ENCODE measurements at regions not wholly inside any gene's neighbourhood (a gene's known extent, or its start where the extent isn't known, plus 50 kb on each side); places are given as distances from the start of the nearest gene placed in this dataset.

DNA sequence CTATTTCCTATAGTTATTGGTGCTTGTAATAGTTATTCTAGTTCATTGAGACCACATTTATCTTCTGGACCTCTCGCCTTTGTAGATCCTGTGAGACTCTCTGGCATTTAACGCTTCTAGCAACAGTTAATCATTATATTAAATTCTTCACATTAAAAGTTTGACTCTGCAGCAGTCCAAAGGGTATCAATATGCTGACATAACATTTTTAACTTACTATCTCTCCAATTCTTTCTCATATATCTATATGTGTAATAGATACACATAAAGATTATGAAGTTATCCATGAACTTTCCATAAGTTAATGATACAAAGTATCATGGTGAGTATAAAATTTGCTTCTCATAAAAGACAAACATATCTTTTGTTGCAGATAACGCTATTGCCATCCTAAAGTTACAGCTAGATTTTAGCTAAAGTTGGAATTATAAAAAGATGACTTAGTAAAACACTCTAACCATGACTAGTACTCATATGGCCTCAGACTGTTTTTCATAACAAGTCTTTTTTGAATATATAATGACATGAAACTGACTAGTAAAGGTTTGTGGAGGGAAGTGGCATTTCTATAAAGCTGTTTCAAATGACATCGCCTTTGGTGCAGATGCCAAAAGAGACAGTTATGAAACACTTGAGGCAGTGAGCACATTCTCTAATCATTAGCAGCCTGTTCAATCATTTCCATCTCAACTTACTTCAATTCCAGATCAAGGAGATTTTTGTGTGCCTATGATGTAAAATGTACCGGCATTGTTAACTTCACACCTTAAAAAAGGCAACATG lies 379.3 kb upstream of the CBLB start:
- Mint-ChIP-seq H3K27me3 (ENCODE audit: insufficient read depth) (no peaks in the 10 kb centered on the region), H3K9me3 (peaks cover 22% of the 10 kb centered on the region), H3K36me3 (ENCODE audit: low read depth) (no peaks in the 10 kb centered on the region), H3K27ac (no peak overlapping the region), H3K4me3 (no peak overlapping the region), H3K4me1 (no peaks in the 10 kb centered on the region)
- Histone ChIP-seq H3K9ac (ENCODE audit: extremely low read depth, low read length, poor library complexity, severe bottlenecking) (no peak overlapping the region), H3K27ac (ENCODE audit: low read depth, low read length) (no peak overlapping the region), H3K36me3 (ENCODE audit: control insufficient read depth, insufficient read depth, low read length) (no peaks in the 10 kb centered on the region), H3K4me1 (ENCODE audit: control insufficient read depth, insufficient read depth, low read length) (no peaks in the 10 kb centered on the region), H3K9me3 (ENCODE audit: control insufficient read depth, low read length) (peaks cover 26% of the 10 kb centered on the region), H3K4me3 (ENCODE audit: low read length) (no peak overlapping the region), H3K27me3 (ENCODE audit: control insufficient read depth, insufficient read depth, low read length, poor library complexity, severe bottlenecking) (no peaks in the 10 kb centered on the region)
- no peak for DNase-seq
- TF ChIP-seq, protein P1, sequence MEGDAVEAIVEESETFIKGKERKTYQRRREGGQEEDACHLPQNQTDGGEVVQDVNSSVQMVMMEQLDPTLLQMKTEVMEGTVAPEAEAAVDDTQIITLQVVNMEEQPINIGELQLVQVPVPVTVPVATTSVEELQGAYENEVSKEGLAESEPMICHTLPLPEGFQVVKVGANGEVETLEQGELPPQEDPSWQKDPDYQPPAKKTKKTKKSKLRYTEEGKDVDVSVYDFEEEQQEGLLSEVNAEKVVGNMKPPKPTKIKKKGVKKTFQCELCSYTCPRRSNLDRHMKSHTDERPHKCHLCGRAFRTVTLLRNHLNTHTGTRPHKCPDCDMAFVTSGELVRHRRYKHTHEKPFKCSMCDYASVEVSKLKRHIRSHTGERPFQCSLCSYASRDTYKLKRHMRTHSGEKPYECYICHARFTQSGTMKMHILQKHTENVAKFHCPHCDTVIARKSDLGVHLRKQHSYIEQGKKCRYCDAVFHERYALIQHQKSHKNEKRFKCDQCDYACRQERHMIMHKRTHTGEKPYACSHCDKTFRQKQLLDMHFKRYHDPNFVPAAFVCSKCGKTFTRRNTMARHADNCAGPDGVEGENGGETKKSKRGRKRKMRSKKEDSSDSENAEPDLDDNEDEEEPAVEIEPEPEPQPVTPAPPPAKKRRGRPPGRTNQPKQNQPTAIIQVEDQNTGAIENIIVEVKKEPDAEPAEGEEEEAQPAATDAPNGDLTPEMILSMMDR (conservative IDR thresholded peaks at IDR 0.05), result no peak
- 72 to 97% methylated on average over 2 to 4 of the region's 5 CpGs for WGBS, 2 experiments (ENCODE audit: insufficient coverage in 1 of 2, insufficient read length in 1 of 2)

DNA sequence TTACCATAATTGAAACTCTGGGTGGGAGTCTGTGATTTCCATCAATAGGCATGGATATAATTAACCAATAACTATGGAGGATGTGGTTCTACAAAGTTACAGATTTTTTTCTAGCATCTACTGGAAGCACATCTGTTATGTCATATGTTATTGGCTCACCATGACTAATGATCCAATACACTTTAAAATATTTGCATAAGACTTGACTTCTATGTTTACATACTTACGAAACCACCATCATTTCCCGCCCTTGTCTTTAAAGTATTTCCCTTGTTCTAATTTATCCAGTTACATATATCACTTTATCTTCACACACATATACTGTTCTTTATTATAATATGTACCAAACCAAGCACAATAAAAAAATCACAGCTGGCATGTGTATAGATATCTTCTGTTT lies 380.3 kb upstream of the CBLB start:
- Histone ChIP-seq H3K27me3 (ENCODE audit: control insufficient read depth, insufficient read depth, low read length, poor library complexity, severe bottlenecking) (no peaks in the 10 kb centered on the region), H3K4me1 (ENCODE audit: control insufficient read depth, insufficient read depth, low read length) (no peaks in the 10 kb centered on the region), H3K9me3 (ENCODE audit: control insufficient read depth, low read length) (peaks cover 26% of the 10 kb centered on the region), H3K4me3 (ENCODE audit: low read length) (no peak overlapping the region), H3K27ac (ENCODE audit: low read depth, low read length) (no peak overlapping the region), H3K36me3 (ENCODE audit: control insufficient read depth, insufficient read depth, low read length) (no peaks in the 10 kb centered on the region), H3K9ac (ENCODE audit: extremely low read depth, low read length, poor library complexity, severe bottlenecking) (no peak overlapping the region)
- Mint-ChIP-seq H3K36me3 (ENCODE audit: low read depth) (no peaks in the 10 kb centered on the region), H3K9me3 (peaks cover 22% of the 10 kb centered on the region), H3K4me1 (no peaks in the 10 kb centered on the region), H3K27ac (no peak overlapping the region), H3K27me3 (ENCODE audit: insufficient read depth) (no peaks in the 10 kb centered on the region), H3K4me3 (no peak overlapping the region)
- no peak for DNase-seq
- 76 to 91% methylated on average over 2 of the region's 2 CpGs for WGBS, 2 experiments (ENCODE audit: insufficient coverage in 1 of 2, insufficient read length in 1 of 2)
- TF ChIP-seq, protein P1 (conservative IDR thresholded peaks at IDR 0.05), result no peak

DNA sequence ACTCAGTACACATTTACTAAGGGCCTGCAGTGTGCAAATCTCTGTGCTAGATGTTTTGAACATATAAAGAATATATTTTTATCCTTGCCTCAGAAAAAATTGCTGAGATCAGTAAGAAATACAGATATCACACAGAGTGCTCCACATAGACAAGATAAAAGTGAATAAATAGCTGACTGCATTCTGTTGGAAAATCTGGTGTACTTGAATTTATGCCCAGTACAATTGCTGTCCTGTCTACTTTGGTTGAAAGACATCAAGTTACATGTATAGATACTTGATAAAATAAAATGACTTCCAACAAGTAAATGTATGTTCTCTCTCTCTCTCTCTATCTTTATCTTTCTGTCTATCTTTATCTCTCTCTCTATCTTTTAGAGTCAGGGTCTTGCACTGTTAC lies 381.2 kb upstream of the CBLB start:
- H3K4me1 ChIP-seq (ENCODE audit: control insufficient read depth, insufficient read depth, low read length), result no peaks in the 10 kb centered on the region
- Mint-ChIP-seq H3K27ac (no peak overlapping the region), H3K27me3 (ENCODE audit: insufficient read depth) (no peaks in the 10 kb centered on the region), H3K9me3 (peaks cover 22% of the 10 kb centered on the region), H3K4me1 (no peaks in the 10 kb centered on the region), H3K36me3 (ENCODE audit: low read depth) (no peaks in the 10 kb centered on the region), H3K4me3 (no peak overlapping the region)
- H3K36me3 ChIP-seq (ENCODE audit: control insufficient read depth, insufficient read depth, low read length), result no peaks in the 10 kb centered on the region
- no peaks in the 10 kb centered on the region for H3K27me3 ChIP-seq (ENCODE audit: control insufficient read depth, insufficient read depth, low read length, poor library complexity, severe bottlenecking)
- H3K27ac ChIP-seq (ENCODE audit: low read depth, low read length), result no peak overlapping the region
- peaks cover 26% of the 10 kb centered on the region for H3K9me3 ChIP-seq (ENCODE audit: control insufficient read depth, low read length)
- H3K9ac ChIP-seq (ENCODE audit: extremely low read depth, low read length, poor library complexity, severe bottlenecking), result no peak overlapping the region
- TF ChIP-seq, protein P1 (conservative IDR thresholded peaks at IDR 0.05), result no peak
- no peak overlapping the region for H3K4me3 ChIP-seq (ENCODE audit: low read length)
- no peak for DNase-seq

Data from endodermal cell (in vitro differentiated cells).